ENCODE measurements at regions not wholly inside any gene's neighbourhood (a gene's known extent, or its start where the extent isn't known, plus 50 kb on each side); places are given as distances from the start of the nearest gene placed in this dataset.

DNA sequence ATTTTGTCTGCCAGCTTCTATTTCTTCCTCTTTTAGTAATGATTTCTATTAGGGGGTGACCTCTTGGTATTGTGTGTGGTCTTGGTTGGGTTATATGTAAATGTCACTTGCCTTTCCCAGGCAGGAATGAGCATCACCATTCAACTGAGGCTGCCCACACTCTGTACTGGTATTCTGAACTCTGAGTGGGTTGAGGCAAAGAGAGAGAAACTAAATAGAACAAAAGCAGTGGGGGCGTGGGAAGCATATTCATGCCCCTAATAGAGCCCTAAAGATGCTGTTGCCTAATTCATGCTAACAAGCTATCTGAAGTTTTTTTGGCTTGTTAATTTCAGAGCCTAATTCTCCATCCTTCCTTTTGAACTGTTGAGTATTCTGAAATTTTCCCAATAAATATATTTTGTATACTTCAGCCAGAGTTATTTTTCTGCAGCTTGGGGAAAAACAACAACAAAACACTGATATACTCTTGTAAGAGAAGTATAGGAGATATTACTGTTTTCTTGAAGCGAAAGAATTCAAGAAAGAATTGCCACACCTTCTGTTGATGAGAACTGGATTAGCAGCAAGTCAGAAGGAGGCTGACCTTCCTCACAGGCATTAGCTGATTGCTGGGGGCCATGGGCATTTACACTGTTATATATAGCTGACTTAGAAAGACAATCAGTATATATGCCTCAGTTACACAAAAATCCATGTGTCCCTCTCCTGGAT is 315.8 kb upstream of the KLF12 start:
- WGBS (ENCODE audit: low lambda C conversion rate, missing lambda C conversion rate) = 73% methylated on average over 2 of the region's 2 CpGs
- no peak overlapping the region for H2AFZ ChIP-seq
- H3K4me1 ChIP-seq (ENCODE audit: insufficient read depth) = no peaks in the 10 kb centered on the region
- H3K79me2 ChIP-seq = no peaks in the 10 kb centered on the region
- no peaks in the 10 kb centered on the region for H3K9me3 ChIP-seq (ENCODE audit: low read depth)
- no peak overlapping the region for H3K27ac ChIP-seq
- H3K36me3 ChIP-seq (replicated peaks; ENCODE audit: insufficient read depth, low read depth) = no peaks in the 10 kb centered on the region
- no peak for TF ChIP-seq EZH2phosphoT487 (IDR thresholded peaks at IDR 0.05; ENCODE audit: low read depth, severe bottlenecking, unreplicated experiment)
- H4K20me1 ChIP-seq (ENCODE audit: insufficient read depth, poor library complexity, severe bottlenecking) = no peaks in the 10 kb centered on the region
- no peak overlapping the region for H3K4me2 ChIP-seq
- no peaks in the 10 kb centered on the region for H3K9me2 ChIP-seq (replicated peaks; ENCODE audit: insufficient read depth)
- no peak overlapping the region for H3K4me3 ChIP-seq
- no peak for DNase-seq (ENCODE audit: low spot score)
- H3K27me3 ChIP-seq = no peaks in the 10 kb centered on the region

DNA sequence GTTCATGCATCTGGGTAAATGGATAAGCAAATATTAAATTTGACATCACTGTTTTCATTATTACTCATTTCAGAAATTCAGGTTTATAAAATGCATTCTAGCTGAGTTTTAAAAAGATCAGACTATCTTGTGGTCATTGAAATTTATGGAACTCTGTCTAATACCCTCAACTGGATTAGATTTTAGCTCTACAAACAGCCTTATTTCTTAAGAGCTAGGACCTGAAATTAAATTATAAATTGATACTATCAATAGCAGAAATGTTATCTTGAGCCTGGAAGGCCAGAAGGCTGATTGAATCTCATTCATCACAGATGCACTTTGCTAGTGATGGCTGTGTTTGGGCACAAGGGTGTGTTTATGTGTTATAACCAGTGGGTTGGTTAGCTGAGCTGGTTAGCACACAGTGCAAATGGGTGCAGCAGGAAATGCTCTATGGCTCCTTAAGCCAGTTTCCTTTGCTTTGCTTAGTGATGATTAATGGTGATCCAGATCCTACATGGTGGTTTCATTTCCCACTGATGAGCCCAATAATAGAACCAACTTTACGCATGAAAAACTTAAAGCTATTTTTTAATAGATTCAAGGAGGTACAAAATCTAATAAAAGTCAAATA is 310.8 kb upstream of the KLF12 start:
- WGBS (ENCODE audit: low lambda C conversion rate, missing lambda C conversion rate) = 95% methylated on average over 1 of the region's 1 CpG
- H3K27me3 ChIP-seq = no peaks in the 10 kb centered on the region
- H3K4me2 ChIP-seq = no peak overlapping the region

DNA sequence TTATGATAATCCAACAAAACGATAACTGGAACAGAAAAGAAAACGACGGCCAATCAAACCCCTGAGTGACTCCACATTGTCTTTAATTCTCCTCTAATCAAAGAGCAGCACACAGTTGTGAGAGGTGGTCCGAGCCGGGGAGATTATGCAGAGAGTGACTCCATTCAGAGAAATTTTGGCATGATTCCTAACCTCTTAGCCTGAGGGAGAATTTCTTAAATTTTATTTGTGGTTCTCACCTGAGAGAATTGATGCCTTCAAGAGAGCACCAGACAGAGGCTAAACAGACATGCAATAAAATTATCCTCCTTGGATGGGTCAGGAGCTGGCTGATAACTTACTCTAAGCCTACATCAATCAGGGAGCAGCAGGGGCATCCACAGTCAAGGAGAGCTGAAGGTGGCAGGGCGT is 310.0 kb upstream of the KLF12 start:
- Histone ChIP-seq H4K20me1 (ENCODE audit: insufficient read depth, poor library complexity, severe bottlenecking) (no peaks in the 10 kb centered on the region), H3K9me2 (replicated peaks; ENCODE audit: insufficient read depth) (no peaks in the 10 kb centered on the region), H2AFZ (no peak overlapping the region), H3K4me2 (no peak overlapping the region), H3K27me3 (no peaks in the 10 kb centered on the region), H3K4me3 (no peak overlapping the region), H3K4me1 (ENCODE audit: insufficient read depth) (no peaks in the 10 kb centered on the region), H3K36me3 (replicated peaks; ENCODE audit: insufficient read depth, low read depth) (no peaks in the 10 kb centered on the region), H3K79me2 (no peaks in the 10 kb centered on the region), H3K27ac (no peak overlapping the region), H3K9me3 (ENCODE audit: low read depth) (no peaks in the 10 kb centered on the region)
- TF ChIP-seq EZH2phosphoT487 (IDR thresholded peaks at IDR 0.05; ENCODE audit: low read depth, severe bottlenecking, unreplicated experiment) (no peak), EZH2 (IDR thresholded peaks at IDR 0.05; ENCODE audit: borderline replicate concordance) (no peak)
- TF ChIP-seq, protein P1, sequence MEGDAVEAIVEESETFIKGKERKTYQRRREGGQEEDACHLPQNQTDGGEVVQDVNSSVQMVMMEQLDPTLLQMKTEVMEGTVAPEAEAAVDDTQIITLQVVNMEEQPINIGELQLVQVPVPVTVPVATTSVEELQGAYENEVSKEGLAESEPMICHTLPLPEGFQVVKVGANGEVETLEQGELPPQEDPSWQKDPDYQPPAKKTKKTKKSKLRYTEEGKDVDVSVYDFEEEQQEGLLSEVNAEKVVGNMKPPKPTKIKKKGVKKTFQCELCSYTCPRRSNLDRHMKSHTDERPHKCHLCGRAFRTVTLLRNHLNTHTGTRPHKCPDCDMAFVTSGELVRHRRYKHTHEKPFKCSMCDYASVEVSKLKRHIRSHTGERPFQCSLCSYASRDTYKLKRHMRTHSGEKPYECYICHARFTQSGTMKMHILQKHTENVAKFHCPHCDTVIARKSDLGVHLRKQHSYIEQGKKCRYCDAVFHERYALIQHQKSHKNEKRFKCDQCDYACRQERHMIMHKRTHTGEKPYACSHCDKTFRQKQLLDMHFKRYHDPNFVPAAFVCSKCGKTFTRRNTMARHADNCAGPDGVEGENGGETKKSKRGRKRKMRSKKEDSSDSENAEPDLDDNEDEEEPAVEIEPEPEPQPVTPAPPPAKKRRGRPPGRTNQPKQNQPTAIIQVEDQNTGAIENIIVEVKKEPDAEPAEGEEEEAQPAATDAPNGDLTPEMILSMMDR (IDR thresholded peaks at IDR 0.05; ENCODE audit: poor library complexity) = no peak
- DNase-seq (ENCODE audit: low spot score) = no peak
- WGBS (ENCODE audit: low lambda C conversion rate, missing lambda C conversion rate) = 67% methylated on average over 6 of the region's 6 CpGs

More for the DNA sequence above, 310.8 kb upstream of the KLF12 start:
- Histone ChIP-seq H3K9me3 (ENCODE audit: low read depth) (no peaks in the 10 kb centered on the region), H3K36me3 (replicated peaks; ENCODE audit: insufficient read depth, low read depth) (no peaks in the 10 kb centered on the region), H4K20me1 (ENCODE audit: insufficient read depth, poor library complexity, severe bottlenecking) (no peaks in the 10 kb centered on the region), H3K4me1 (ENCODE audit: insufficient read depth) (no peaks in the 10 kb centered on the region), H3K4me3 (no peak overlapping the region), H3K27ac (no peak overlapping the region), H2AFZ (no peak overlapping the region), H3K9me2 (replicated peaks; ENCODE audit: insufficient read depth) (no peaks in the 10 kb centered on the region), H3K79me2 (no peaks in the 10 kb centered on the region)
- no peak for DNase-seq (ENCODE audit: low spot score)
- TF ChIP-seq, protein P1 (IDR thresholded peaks at IDR 0.05; ENCODE audit: poor library complexity) = no peak
- TF ChIP-seq EZH2phosphoT487 (IDR thresholded peaks at IDR 0.05; ENCODE audit: low read depth, severe bottlenecking, unreplicated experiment) = no peak
- no peak for TF ChIP-seq EZH2 (IDR thresholded peaks at IDR 0.05; ENCODE audit: borderline replicate concordance)

DNA sequence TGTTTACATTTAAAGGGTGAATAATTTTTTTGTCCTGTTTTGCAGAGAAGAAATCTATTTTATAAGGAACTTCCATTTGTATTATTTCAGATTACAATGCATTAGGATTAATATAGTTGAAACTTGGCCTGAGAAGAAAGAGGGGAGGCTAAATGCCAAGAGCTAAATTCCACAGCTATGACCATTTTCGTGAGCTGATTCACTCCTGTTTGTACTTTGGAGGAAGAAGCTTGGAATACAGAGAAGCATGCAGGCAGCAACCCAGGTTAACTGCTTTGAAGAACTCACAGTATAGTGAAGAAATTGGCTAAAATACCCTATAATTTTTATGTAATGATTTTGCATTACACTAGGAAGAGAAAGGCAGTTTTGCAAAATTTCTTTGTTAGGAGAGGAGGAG is 309.4 kb upstream of the KLF12 start:
- Histone ChIP-seq H4K20me1 (ENCODE audit: insufficient read depth, poor library complexity, severe bottlenecking) (no peaks in the 10 kb centered on the region), H3K9me2 (replicated peaks; ENCODE audit: insufficient read depth) (no peaks in the 10 kb centered on the region), H3K79me2 (no peaks in the 10 kb centered on the region), H3K27me3 (no peaks in the 10 kb centered on the region), H3K4me2 (no peak overlapping the region), H3K4me3 (no peak overlapping the region), H3K9me3 (ENCODE audit: low read depth) (no peaks in the 10 kb centered on the region), H3K27ac (no peak overlapping the region), H3K4me1 (ENCODE audit: insufficient read depth) (no peaks in the 10 kb centered on the region), H3K36me3 (replicated peaks; ENCODE audit: insufficient read depth, low read depth) (no peaks in the 10 kb centered on the region), H2AFZ (no peak overlapping the region)
- DNase-seq (ENCODE audit: low spot score) = no peak
- 26% methylated on average over 1 of the region's 1 CpG for WGBS (ENCODE audit: low lambda C conversion rate, missing lambda C conversion rate)
- TF ChIP-seq EZH2 (IDR thresholded peaks at IDR 0.05; ENCODE audit: borderline replicate concordance) (no peak), EZH2phosphoT487 (IDR thresholded peaks at IDR 0.05; ENCODE audit: low read depth, severe bottlenecking, unreplicated experiment) (no peak)
- TF ChIP-seq, protein P1 (IDR thresholded peaks at IDR 0.05; ENCODE audit: poor library complexity) = no peak
